SH-SY5Y (cell line): ENCODE measurements at regions not wholly inside any gene's neighbourhood (a gene's known extent, or its start where the extent isn't known, plus 50 kb on each side); places are given as distances from the start of the nearest gene placed in this dataset.

Experiments used
- GATA2 ChIP-seq: IDR thresholded peaks from 2 replicates; pipeline ENCODE4 v1.6.1; 2011; ENCODE audit warnings: mild to moderate bottlenecking, low read depth, low read length
- GATA3 ChIP-seq: IDR thresholded peaks from 2 replicates; pipeline ENCODE4 v1.6.1; 2011; ENCODE audit warnings: low read depth, mild to moderate bottlenecking, low read length, moderate library complexity

GRCh38 chr1:184221087-184221486 lies 165.7 kb upstream of the C1orf21 start:
- TF ChIP-seq GATA2 (no peak), GATA3 (no peak)
